DMS 273 (cell line): ENCODE measurements at regions not wholly inside any gene's neighbourhood (a gene's known extent, or its start where the extent isn't known, plus 50 kb on each side); places are given as distances from the start of the nearest gene placed in this dataset.

ENCODE experiments used
- DNase-seq: peaks from one replicate; lab custom pipeline; 2025; ENCODE audit not compliant: unreplicated experiment; lab: John Stamatoyannopoulos, UW

- no peak for DNase-seq
Observed at GRCh38 chr2:36060133-36060532, 295.4 kb upstream of the CRIM1 start.

- DNase-seq = no peak
Observed at GRCh38 chr2:36059691-36060090, 295.9 kb upstream of the CRIM1 start.

GRCh38 chr2:36058953-36059352 lies 296.6 kb upstream of the CRIM1 start:
- DNase-seq = no peak

GRCh38 chr2:36058076-36058475 lies 297.5 kb upstream of the CRIM1 start:
- DNase-seq = no peak

- no peak for DNase-seq
Observed at GRCh38 chr2:36052819-36053218, 302.8 kb upstream of the CRIM1 start.

- DNase-seq = no peak
Observed at GRCh38 chr2:36044411-36044810, 311.2 kb upstream of the CRIM1 start.

- no peak for DNase-seq
Observed at GRCh38 chr2:36035137-36035536, 320.4 kb upstream of the CRIM1 start.

- DNase-seq = no peak
Observed at GRCh38 chr2:36032046-36032445, 323.5 kb upstream of the CRIM1 start.

- DNase-seq = no peak
Observed at GRCh38 chr2:36031471-36031870, 324.1 kb upstream of the CRIM1 start.

- DNase-seq = no peak
Observed at GRCh38 chr2:36027616-36028015, 328.0 kb upstream of the CRIM1 start.

GRCh38 chr2:36013064-36013463 lies 342.5 kb upstream of the CRIM1 start:
- DNase-seq = no peak

- no peak for DNase-seq
Observed at GRCh38 chr2:36006444-36006843, 349.1 kb upstream of the CRIM1 start.

GRCh38 chr2:36002941-36003340 lies 352.6 kb upstream of the CRIM1 start:
- no peak for DNase-seq

GRCh38 chr2:35997488-35997887 lies 358.1 kb upstream of the CRIM1 start:
- no peak for DNase-seq

GRCh38 chr2:35989503-35989902 lies 366.1 kb upstream of the CRIM1 start:
- DNase-seq = no peak

- no peak for DNase-seq
Observed at GRCh38 chr2:35989040-35989439, 366.5 kb upstream of the CRIM1 start.

- no peak for DNase-seq
Observed at GRCh38 chr2:35986871-35987270, 368.7 kb upstream of the CRIM1 start.

- no peak for DNase-seq
Observed at GRCh38 chr2:35978218-35978617, 377.4 kb upstream of the CRIM1 start.

GRCh38 chr2:35976611-35977010 lies 379.0 kb upstream of the CRIM1 start:
- DNase-seq = no peak

- DNase-seq = no peak
Observed at GRCh38 chr2:35973737-35974132, 381.8 kb upstream of the CRIM1 start.

- peak; percentile 34 for DNase-seq
Observed at GRCh38 chr2:35973132-35973736, 382.3 kb upstream of the CRIM1 start.

GRCh38 chr2:35963824-35964223 lies 391.8 kb upstream of the CRIM1 start:
- no peak for DNase-seq

GRCh38 chr2:35963357-35963756 lies 392.2 kb upstream of the CRIM1 start:
- DNase-seq = no peak
